Thyroid gland (tissue), 4 donors: ENCODE measurements at regions not wholly inside any gene's neighbourhood (a gene's known extent, or its start where the extent isn't known, plus 50 kb on each side); places are given as distances from the start of the nearest gene placed in this dataset.

Source experiments
- DNase-seq, 2 donors: peaks; one replicate each; pipeline ENCODE4 v3.0.0-alpha.2; 2019
- H3K27ac ChIP-seq, 3 donors: fragments of 200-600 bp; sonication (generic); 1 replicate in 2 of 3; 2 replicates in 1 of 3; pipeline ENCODE4 v1.5.1; 2016 to 2019; ENCODE audit warnings: mild to moderate bottlenecking in 1 of 3, moderate library complexity in 1 of 3
- H3K27me3 ChIP-seq: fragments of 200-600 bp; sonication (generic); one replicate; pipeline ENCODE4 v1.5.1; 2019
- H3K36me3 ChIP-seq, 2 donors: fragments of 200-600 bp; sonication (generic); one replicate each; pipeline ENCODE4 v1.5.1; 2016 to 2019
- H3K4me1 ChIP-seq, 2 donors: fragments of 200-600 bp; sonication (generic); one replicate each; pipeline ENCODE4 v1.5.1; 2017 to 2019
- H3K4me3 ChIP-seq, 3 donors: fragments of 200-600 bp; sonication (generic); replicated peaks in 1 of 3; 1 replicate in 2 of 3; 2 replicates in 1 of 3; pipeline ENCODE4 v1.5.1; 2016; ENCODE audit warnings: mild to moderate bottlenecking in 1 of 3
- H3K9me3 ChIP-seq: fragments of 200-600 bp; sonication (generic); one replicate; pipeline ENCODE4 v1.5.1; 2017
- CTCF ChIP-seq, 6 experiments: fragments of 200-600 bp in 3 of 6; fragments of 450-650 bp in 3 of 6; sonication (generic) in 3 of 6; IDR thresholded peaks; one replicate each; pipeline ENCODE4 v1.5.1; 2016 to 2019; ENCODE audit warnings: antibody characterized with exemption in 6 of 6, mild to moderate bottlenecking in 2 of 6, inconsistent platforms in 1 of 6, moderate library complexity in 1 of 6
- POLR2A ChIP-seq, 2 donors: fragments of 450-650 bp; IDR thresholded peaks; one replicate each; pipeline ENCODE4 v1.6.1; 2017; ENCODE audit warnings: antibody characterized with exemption in 2 of 2, mild to moderate bottlenecking in 2 of 2, moderate library complexity in 1 of 2
- WGBS, 2 donors: methylation state at CpG; one replicate each; pipeline ENCODE4 v1.1.5; 2017; 5-methylcytosine and 5-hydroxymethylcytosine counted together
- intact Hi-C: fragments of 100-400 bp; cut with DNase I; formaldehyde crosslinking; loops from one replicate; pipeline ENCODE4 v1.15.1; 2023

DNA sequence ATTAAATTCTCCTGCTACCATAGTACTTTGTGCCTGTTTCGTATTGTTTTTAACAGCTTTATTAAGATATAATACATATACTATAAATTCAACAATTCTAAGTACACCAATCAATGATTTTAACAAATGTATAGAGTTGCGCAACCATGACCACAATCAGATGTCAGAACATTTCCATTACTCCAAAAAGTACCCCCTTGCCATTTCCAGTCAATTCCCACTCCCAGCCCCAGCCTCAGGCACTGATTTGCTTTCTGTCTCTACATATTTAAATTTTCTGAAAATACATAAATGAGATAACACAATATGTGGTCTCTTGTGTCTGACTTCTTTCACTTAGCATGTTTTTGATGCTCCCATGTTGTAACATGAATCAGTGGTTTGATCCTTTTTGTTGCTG is 193.9 kb downstream of the FIGN start:
- Histone ChIP-seq H3K9me3 (no peaks in the 10 kb centered on the region), H3K27me3 (no peaks in the 10 kb centered on the region), H3K27ac (no peak overlapping the region), H3K4me1 (no peaks in the 10 kb centered on the region), H3K36me3 (no peaks in the 10 kb centered on the region), H3K4me3 (no peak overlapping the region)
- no peak for TF ChIP-seq POLR2A (IDR thresholded peaks at IDR 0.05)
- no peak for TF ChIP-seq CTCF (IDR thresholded peaks at IDR 0.05)
- WGBS, 2 donors, result 97% methylated on average over 2 of the region's 2 CpGs
- DNase-seq, result no peak
- intact Hi-C loops, result no loop called here

- H3K36me3 ChIP-seq, result no peaks in the 10 kb centered on the region
- DNase-seq, result no peak
- H3K27ac ChIP-seq, result no peak overlapping the region
- no peaks in the 10 kb centered on the region for H3K9me3 ChIP-seq
- intact Hi-C loops, result no loop called here
- no peak overlapping the region for H3K4me3 ChIP-seq
- 91 to 92% methylated on average over 2 of the region's 2 CpGs for WGBS, 2 donors
- H3K27me3 ChIP-seq, result no peaks in the 10 kb centered on the region
- H3K4me1 ChIP-seq, result no peaks in the 10 kb centered on the region
- TF ChIP-seq CTCF (IDR thresholded peaks at IDR 0.05) (no peak), POLR2A (IDR thresholded peaks at IDR 0.05) (no peak)
Observed at GRCh38 chr2:163541495-163541894, 194.3 kb downstream of the FIGN start.

DNA sequence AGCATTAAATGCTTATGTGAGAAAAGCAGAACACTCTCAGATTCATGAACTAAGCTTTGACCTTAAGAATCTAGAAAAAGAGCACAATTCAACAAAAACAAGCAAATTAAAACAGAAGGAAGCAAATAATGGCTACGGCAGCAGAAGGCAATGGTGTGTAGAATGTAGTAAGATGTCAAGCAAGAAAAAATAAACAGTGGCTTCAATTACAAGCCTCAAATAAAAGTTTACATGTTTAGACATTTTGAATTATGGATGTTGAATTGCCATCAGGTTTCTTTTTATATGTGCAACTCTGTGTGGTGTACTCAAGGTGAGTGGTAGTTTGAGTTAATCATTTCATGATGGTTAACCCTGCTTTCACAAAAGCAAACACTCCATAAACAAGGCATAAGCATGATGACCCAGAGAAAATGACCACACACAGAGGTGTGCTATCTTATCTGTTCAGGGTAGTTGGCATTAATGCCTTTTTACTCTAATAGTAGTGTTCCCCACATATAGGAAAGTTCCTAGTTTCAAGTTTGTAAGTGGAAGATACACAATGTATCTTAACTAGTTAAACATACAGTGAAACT is 207.1 kb downstream of the FIGN start:
- Histone ChIP-seq H3K9me3 (no peaks in the 10 kb centered on the region), H3K27ac (no peak overlapping the region), H3K4me3 (no peak overlapping the region), H3K4me1 (no peaks in the 10 kb centered on the region), H3K36me3 (no peaks in the 10 kb centered on the region), H3K27me3 (no peaks in the 10 kb centered on the region)
- DNase-seq, result no peak
- 74 to 85% methylated on average over 1 of the region's 1 CpG for WGBS, 2 donors
- no peak for TF ChIP-seq CTCF (IDR thresholded peaks at IDR 0.05)
- TF ChIP-seq POLR2A (IDR thresholded peaks at IDR 0.05), result no peak
- intact Hi-C loops, result no loop called here

DNA sequence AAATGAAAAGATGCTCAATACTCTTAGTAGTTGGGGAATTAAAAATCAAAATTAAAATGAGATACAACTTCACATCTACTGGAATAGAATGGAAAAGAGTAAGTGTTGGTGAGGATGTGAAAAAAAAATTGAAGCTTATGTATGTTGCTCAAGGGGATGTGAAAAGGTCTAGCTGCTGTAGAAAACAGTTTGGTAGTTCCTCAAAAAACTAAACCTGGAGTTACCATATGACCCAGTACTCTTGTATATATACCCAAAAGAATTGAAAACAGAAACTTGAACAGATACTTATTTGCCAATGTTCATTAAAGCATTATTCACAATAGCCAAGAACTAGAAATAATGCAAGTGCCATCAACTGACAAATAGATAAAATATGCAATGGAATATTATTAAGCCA is 208.4 kb downstream of the FIGN start:
- TF ChIP-seq CTCF (IDR thresholded peaks at IDR 0.05), result no peak
- TF ChIP-seq POLR2A (IDR thresholded peaks at IDR 0.05), result no peak
- Histone ChIP-seq H3K4me3 (no peak overlapping the region), H3K36me3 (no peaks in the 10 kb centered on the region), H3K27me3 (no peaks in the 10 kb centered on the region), H3K4me1 (no peaks in the 10 kb centered on the region), H3K27ac (no peak overlapping the region), H3K9me3 (no peaks in the 10 kb centered on the region)
- intact Hi-C loops, result no loop called here
- DNase-seq, result no peak

DNA sequence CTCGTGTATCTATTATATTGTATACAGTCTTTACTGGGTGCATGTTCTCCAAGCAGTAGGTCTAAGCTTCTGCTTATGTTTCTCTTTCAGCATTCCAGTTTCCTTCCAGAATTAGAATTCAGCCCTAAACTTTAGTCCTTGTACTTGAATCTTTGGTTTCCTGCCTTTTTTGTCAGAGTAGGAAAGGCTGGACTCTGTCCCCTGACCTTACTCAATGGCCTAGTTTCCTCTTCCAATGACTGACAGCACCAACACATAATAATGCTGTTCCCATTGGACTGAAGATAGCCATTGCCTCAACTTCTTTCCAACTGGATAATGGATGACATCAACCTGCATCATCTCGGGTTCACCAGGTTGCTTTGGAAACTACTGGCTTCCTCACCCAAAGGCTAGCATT is 217.0 kb downstream of the FIGN start:
- Histone ChIP-seq H3K27ac (no peak overlapping the region), H3K4me3 (no peak overlapping the region), H3K4me1 (no peaks in the 10 kb centered on the region), H3K36me3 (no peaks in the 10 kb centered on the region), H3K9me3 (no peaks in the 10 kb centered on the region), H3K27me3 (no peaks in the 10 kb centered on the region)
- intact Hi-C loops, result no loop called here
- WGBS, 2 donors, result 74 to 76% methylated on average over 2 of the region's 2 CpGs
- TF ChIP-seq CTCF (IDR thresholded peaks at IDR 0.05), result no peak
- no peak for TF ChIP-seq POLR2A (IDR thresholded peaks at IDR 0.05)
- no peak for DNase-seq
